HG02610 (cell line): ENCODE measurements at regions not wholly inside any gene's neighbourhood (a gene's known extent, or its start where the extent isn't known, plus 50 kb on each side); places are given as distances from the start of the nearest gene placed in this dataset.

ENCODE experiments used
- ATAC-seq: cut with Tn5 transposase; IDR thresholded peaks from one replicate; pipeline ENCODE4 v1.9.1; 2021; ENCODE audit warnings: mild to moderate bottlenecking, moderate library complexity; ENCODE audit not compliant: unreplicated experiment

DNA sequence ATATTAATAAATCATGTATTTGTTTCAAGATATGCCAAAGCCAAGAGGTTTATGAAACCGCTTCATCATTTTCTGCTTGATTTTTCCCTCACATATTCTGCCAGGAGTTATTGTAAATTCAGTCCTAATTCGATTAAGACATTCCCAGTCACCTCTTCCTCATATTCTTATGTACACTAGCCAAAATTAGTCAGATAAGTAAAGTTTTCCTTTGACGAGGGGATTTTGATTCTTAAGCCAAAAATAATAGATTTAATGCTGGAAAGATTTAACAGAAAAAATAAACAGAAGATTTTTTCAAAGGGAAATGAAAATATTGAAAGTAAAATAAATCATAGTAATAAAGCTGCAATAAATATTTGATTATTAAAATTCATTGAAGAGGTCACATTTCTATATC, 51.0 kb upstream of the VEGFC start:
- ATAC-seq = no peak

DNA sequence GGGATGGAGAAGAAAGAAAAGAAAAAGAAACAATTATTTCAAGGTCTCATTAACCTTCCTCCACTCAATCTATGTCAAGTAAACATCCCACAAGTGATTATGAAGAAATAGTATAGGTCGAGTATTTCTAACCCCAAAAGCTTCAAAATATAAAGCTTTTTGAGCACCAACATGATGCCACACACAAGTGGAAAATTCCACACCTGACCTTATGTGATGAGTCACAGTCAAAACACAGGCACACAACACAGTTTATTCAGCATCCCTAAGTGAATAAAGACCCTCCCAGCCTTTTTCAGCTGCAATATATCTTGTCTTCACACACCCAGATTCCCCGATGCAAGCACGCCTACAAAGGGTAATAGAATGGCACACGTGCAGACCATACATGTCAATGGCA, 51.7 kb upstream of the VEGFC start:
- no peak for ATAC-seq

DNA sequence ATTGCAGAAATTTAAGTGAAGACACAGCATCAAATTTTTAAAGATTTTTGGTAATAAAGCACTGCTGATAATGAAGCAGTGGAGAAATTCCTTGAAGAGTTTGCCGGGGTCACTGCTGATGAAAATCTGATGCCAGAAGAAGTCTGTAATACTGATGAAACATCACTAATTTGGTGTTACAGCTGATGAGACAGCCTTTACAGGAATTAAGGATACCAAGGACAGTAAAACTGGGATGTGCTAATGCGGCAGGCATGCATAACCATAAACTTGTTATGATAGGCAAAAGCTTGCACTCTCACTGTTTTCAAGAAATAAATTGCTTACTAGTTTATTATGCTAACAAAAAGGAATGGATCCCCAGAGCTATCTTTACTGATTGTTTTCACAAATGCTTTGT, 52.9 kb upstream of the VEGFC start:
- no peak for ATAC-seq

DNA sequence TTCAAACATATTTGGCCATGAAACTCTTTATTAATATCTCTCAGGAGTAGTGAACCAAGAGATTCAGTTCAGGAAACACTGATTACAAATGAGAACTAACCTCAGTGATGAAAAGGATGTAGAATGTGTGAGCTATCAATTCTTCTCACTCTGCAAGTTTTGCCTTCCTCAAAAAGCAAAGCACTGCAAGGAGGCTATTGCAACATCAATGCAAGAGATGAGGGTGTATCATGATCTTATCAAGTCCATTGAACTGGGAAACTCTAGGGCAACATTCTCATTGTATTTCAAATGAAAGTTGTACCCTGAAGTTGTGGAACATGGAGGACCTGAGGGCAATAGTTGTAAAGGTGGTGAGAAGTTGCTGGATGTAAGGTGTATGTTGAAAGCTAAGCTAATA, 56.4 kb upstream of the VEGFC start:
- no peak for ATAC-seq

DNA sequence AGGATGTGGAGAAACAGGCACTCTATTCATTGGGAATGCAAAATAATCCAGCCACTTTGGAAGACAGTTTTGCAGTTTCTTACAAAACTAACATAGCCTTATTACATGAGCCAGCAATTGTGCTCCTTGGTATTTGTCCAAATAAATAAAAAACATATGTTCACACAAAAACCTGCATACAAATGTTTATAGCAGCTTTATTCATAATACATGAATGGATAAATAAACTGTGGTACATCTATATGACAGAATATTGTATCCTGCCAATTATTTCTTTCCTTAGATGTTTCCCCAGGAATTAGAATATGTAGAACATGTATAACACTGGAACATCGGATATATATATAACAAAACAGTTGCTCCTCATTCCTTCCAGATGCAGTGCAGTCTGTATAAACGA, 57.7 kb upstream of the VEGFC start:
- no peak for ATAC-seq

DNA sequence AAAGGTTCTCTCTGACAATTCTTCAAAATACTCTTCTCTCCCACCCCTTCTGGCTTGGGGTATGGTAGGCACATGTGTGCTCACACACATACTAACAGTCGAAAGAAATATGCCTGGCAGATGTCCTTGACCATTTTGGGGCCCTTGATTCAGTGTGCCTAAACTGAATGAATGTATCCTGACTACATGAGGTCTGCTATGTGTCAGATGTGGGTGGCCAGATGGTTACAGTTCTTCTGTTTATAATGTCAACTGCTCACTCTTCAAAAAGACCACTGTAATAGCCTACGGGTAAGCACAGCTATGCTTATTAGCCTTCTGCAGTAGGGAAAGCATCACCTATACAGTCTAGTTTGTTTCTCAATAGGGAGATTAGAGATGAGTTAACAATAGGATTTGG, 63.7 kb upstream of the VEGFC start:
- no peak for ATAC-seq

DNA sequence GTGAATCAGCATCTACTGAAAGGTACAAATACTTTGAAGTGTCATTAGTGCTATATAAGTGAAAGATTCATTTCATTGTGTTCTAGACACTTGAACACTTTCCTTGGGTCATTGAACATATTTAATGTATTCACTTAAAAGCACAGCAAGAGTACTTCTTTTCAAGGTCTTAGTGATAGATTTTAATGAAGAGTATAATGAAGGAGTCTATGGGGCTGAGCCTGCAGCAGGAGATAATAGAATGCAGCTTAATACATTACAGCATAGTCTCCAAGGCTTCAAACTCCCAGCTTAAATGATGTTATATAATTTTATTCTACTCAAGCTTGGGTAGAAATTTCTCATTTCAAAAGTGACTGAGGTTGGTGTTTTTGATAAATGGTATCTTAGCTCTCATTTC, 66.1 kb upstream of the VEGFC start:
- ATAC-seq = no peak

DNA sequence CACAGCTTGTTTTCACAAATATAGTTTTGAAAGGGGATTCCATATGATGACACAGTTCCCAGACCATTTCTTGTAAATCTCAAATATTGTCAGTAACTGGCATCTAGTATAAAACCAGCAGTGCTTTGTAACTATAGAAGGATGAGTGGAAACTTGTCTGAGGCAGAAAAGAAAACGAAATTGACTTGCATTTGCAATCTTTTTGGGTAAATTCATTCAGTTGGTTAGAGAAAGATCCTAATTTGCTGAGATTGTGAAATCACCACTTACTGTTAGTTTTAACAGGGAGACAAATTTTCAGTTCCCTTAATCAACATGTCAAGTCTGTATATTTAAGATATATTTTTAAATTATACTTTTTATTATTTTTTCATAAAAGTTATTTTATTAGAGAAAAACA, 71.5 kb upstream of the VEGFC start:
- ATAC-seq = no peak

DNA sequence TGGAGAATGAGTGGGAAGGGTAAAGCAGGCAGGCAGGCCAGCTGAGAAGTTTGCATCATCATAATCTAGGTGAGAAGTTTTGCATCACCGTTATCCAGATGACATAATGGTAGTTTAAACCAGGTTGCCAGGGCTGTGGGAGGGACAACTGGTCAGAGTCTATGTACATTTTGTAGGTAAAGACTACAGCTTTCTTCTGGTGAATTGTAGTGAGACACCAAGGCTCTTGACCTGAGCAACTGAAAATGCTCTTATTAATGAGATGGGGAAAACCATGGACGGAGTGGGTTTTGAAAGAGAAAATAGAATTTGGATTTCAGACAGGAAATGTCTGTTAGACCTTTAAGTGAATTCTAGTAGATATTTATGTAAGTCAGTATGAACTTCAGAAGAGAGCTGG, 76.0 kb upstream of the VEGFC start:
- ATAC-seq = no peak

DNA sequence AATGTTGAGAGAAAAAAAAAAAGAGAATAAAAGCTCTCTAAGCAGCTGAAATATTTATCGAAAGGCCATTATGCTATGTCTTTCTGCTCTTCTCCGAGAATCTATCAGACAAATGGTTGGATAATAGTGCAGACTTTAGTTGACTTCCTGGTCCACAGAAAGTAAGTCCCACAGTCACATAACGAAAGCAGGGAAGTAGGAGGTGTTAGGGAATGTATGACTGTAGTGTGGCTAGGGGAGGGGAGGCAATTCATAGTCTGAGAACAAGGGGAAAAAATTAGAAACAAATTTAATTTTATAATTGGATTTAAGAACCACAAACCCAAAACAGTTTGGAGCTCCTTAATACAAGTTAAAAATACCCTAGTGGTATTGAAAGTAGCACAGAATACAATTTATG, 79.7 kb upstream of the VEGFC start:
- no peak for ATAC-seq

DNA sequence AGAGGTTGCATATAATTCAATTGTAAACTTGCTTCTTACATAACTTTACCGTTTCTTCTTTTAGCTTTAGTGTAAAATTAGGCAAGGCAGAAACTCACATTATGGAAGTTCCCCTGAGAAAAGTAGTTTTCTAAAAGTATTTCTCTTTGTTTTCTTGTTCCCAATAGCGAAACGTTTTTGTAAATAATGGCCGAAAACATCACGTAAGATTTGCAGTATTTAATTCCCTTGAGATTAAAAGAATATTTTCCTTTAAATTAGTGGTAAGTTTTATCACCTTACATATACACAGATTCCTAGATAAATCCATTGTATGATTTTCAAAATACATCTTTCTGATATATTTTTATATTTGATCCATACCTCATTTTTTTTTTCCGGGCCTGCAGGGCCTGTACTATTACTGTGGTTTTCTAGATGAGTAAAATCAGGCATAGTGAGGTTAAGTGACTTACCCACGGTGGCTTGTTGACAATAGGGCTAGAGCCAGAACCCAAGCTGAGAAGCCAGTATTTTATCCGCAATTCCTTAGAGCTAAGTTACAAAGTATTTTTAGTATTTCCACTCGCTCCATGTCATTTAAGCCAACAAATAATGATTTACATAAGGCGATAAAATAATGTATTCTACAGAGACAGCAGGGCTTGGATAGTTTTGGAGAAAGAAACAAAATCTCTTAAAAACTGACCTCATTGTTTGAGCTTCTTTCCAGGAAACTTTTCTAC, 82.2 kb upstream of the VEGFC start:
- ATAC-seq = no peak

DNA sequence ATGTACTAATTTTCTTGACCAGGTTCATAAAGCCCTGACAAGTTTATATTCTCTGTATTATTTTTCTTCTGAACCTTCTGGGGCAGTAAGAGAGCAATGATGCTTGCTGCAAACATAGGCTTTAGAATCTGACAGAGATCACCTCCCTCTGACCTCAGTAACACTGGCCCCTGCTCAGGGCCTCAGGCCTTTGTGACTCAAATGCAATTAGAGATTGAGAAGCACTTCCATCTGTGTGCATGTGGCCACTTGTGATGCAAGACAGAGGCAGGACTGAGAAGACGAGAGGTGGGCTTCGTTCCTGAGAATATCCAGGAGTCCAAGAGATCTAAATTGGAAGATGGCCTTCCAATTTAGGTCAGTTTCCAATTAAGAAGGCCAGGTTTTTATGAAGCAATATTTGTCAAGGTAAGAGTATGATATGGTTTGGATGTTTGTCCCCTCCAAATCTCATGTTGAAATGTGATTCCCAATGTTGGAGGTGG, 82.8 kb upstream of the VEGFC start:
- no peak for ATAC-seq

DNA sequence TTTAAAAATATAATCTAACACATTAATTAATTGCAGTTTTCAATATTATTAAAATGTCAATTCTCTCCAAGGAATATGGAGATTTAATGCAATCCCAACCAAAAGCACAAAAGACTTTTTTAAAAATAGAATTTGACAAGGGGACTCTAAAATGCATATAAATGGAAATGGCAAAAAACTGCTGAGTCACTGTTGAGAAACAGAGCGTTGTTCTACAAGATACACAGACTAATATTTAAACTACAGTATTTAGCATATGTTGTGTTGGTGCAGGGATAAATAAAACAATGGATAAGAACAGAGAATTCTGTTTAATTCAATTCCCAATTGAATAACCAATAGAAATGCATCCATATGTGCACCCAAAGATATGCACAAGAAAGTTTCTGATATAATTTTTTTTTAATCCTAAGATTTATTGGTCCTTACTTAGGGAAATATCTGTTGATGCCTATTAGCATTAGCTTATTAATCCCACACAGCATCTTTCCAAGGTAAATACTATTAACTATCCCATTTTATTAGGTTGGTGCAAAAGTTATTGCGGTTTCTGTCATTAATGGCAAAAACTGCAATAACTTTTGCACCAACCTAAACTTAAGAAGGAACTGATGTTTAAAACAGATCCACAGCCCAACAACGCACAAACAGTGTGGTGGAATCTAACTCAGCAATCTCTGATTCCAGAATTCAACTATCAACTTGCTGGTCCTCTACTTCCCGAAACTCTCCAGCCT, 86.8 kb upstream of the VEGFC start:
- ATAC-seq = no peak

DNA sequence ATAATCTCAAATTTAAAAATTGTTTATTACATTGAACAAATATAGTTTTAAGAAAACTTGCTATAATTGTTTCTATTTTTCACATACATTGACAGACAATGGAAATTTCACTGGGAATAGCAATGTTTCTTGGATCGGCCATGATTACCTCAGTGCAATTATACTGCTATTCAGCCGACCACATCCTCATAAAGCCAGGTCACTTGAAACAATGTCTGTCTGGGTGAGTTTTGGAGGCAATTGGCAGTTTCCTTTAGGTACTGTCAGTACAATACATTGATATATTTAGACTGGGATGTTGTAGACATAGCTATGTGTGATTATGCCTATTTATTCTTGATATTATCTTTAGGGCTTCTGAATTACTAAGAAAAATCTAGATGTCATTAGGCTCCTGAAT, 89.5 kb upstream of the VEGFC start:
- ATAC-seq = no peak

DNA sequence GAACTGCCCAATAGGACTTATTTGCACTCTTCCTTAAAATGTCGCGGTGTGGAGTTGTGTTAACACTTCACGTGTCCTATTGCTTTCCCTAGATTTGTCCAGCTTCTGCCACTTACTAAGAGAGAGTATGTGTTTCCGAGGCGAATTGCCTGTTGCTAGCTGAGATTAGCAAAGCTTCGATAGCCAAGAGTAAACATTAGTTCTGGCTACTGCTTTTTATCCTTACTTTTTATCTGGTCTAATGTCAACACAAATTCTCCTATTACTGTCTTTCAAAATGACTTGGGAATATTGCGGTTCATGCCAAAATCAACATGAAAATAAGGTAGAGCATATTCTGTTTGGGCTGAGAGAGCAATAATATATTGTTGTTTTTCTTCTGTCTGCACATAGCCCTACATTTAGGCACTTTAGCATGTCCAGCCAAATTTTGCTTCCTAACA, 90.4 kb upstream of the VEGFC start:
- no peak for ATAC-seq

DNA sequence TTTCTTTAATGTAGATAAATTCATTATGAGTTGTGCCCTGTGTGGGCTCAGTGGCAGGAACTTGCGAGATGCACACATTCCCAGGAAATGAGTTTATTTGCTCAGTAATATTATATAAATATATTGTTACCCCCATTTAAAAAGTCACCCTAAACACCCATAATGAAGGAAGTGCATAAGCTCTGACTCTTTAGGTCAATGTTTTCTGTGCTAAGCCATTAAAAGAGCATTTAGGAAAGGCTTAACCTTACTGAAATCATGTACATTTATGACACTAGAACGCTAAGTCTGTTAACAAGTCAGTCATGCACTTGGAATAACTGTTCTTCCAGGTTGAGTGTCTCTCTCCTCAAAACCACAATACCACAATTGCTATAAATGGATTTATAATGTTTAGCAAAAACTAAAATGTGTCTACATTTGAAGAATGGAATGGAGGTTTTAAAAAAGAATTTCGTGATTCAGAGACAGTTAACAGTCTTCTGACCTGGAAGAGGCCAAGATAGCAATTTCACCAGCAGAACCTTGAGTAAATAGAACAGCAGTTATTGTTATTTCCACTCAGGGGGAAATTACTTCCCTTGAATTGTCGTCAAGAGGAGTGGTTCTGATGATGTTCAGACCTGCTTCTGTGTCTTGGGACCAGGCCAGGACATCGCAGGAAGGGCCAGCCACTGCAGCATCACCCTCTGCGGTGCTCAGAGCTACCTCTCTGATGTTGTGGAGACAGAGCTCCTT, 91.1 kb upstream of the VEGFC start:
- no peak for ATAC-seq

DNA sequence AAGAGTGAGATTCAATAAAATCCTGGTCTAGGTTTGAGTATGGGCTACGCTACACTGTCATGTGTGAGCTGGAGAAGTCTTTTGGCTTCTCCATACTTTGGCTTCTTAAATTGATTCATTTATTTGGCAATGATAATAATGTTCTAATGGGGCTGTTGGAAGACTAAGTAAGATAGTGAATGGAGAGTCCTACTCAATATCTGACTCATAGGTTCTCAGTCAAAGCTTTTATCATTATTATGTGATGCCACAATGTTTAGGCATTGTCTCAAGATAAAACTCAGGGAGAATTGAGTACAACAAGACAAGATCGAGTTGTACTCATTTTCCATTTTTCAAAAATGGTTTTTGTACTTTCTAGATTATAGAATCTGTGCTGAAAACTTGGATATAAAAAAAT, 92.5 kb upstream of the VEGFC start:
- ATAC-seq = no peak

DNA sequence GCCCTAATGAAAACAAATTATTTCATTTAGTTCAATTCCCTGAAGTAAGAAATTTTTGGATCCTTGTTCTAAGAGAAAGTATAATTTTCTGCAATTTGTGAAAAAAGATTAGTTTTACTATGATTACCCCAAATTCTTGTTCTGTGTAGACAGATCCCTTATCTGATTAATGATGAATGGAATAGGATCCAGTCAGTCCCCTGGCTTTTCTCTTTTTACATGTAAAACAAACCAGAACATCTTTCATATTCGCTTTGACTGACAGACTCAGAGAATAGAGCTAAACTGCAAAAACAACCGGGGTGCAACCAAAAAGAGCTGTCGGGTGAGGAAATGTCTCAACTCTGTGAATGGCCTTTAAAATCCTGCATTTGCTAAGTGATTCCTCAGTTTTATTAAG, 93.4 kb upstream of the VEGFC start:
- ATAC-seq = no peak

DNA sequence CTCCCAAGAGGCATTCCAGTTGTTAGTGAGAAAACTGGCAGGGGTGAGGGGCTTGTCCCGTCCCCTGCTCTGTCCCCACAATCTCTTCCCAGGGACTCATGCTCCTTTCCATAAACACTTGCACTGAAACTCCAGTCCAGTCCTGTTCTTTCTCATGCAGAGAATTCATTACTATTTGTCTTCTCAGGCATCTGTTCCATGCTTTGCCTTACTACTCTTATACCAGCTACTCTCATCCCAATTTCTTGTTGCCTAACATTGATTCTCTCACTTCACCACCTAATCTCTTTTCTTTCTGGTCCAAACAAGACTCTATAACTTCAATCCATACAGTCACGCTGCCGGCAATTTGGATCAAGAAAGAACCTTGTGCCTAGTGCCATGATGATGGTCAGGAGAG, 97.1 kb upstream of the VEGFC start:
- ATAC-seq = no peak

DNA sequence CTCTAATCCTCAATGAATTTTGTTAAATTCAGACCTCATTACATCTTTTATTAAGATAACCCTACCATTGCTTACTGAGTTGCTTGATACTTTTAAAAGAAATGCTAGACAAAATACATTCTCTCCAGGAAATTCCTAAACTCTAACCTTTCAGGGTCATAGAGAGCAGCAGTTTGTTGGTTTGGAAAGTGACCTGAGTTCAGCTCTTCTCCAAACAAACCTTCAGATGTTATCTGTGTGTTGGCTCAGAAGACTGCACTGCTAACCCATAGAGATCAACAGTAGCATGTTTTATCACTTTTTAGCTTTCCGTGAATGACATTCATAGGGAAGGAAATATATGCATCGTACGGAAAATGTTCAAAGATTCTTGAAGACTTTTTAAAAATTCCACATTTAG, 101.8 kb upstream of the VEGFC start:
- no peak for ATAC-seq

DNA sequence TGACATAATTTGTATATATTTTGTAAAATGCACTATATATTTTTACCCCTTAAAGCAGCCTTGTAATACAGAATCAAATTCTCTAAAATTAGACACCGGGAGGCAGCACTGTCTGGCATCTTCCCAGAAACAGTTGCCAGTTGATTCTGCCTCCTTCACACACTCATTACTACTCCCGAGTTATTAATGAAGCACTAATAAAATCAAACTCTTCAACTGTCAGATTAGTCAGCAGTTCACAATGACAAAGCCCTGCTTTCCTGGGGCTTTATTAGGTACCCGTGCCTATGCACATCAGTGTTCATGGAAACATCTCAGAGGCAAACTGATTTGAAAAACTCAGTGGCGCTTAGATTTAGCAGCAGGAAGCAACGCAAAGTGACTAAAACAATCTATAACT, 103.5 kb upstream of the VEGFC start:
- ATAC-seq = no peak

DNA sequence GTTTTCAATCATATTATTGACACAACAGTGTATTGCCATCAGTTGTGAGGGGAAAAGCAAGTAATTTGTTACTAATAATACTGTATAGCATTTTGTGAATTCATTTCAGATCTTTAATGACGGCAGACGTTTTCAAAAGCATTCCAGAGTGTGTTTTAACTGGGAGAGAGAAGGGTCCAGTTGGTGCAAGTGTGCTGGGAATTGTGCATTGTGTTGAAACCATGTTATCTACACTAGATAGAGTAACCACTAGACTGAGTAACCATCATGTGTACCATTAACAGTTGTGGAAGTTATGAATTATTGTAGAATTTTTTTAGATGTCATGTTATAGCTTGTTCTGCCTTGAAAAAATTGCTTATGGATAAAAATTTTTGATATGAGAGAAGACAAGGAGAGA, 104.5 kb upstream of the VEGFC start:
- no peak for ATAC-seq
